GM12878 (cell line): ENCODE measurements at regions not wholly inside any gene's neighbourhood (a gene's known extent, or its start where the extent isn't known, plus 50 kb on each side); places are given as distances from the start of the nearest gene placed in this dataset.

Experiments
- ATAC-seq: fragments of 200-7000 bp; cut with Tn5 transposase; 3 replicates; pipeline ENCODE4 v1.9.1; 2020; ENCODE audit warnings: mild to moderate bottlenecking, moderate library complexity
- BruUV-seq: library from RNA; stranded (reverse); fragments of 400-500 nt; replicated peaks from 2 replicates; lab custom pipeline; 2021; lab: Mats Ljungman, UMichigan
- CTCF ChIA-PET: fragments of 300-600 bp; sonication (Branson Sonifier 250); formaldehyde crosslinking; extraction: SDS; loops from one replicate; lab custom pipeline; 2021; ENCODE audit warnings: inconsistent platforms; lab: Yijun Ruan, JAX
- POLR2A ChIA-PET: fragments of 350-600 bp; formaldehyde crosslinking; extraction: SDS; loops from one replicate; lab custom pipeline; 2021; ENCODE audit warnings: inconsistent platforms; lab: Charles Lee
- RAD21 ChIA-PET: fragments of 300-600 bp; sonication (Branson Sonifier 250); formaldehyde crosslinking; loops from one replicate; lab custom pipeline; 2023; ENCODE audit warnings: antibody characterized with exemption; ENCODE audit not compliant: unreplicated experiment; lab: Charles Lee
- SMC1A ChIA-PET: fragments of 300-600 bp; sonication (Branson Sonifier 250); formaldehyde crosslinking; loops from one replicate; lab custom pipeline; 2023; ENCODE audit not compliant: unreplicated experiment, uncharacterized antibody; lab: Charles Lee
- DNase-seq: peaks from one replicate; pipeline ENCODE4 v3.0.0-alpha.2; 2011; ENCODE audit warnings: low read depth, low spot score
- FAIRE-seq: peaks from 3 replicates; lab custom pipeline; 2011; peaks lifted over from hg19 to GRCh38; lab: Jason Lieb, UNC
- H2AFZ ChIP-seq: 2 replicates; pipeline ENCODE4 v1.6.0; 2011; ENCODE audit warnings: low read depth, low read length, control low read depth; ENCODE audit not compliant: control insufficient read depth
- H3K27ac ChIP-seq: 2 replicates; pipeline ENCODE4 v1.5.1; 2011; ENCODE audit warnings: control low read depth; ENCODE audit not compliant: control insufficient read depth, insufficient read depth
- H3K27me3 ChIP-seq, 2 experiments: replicated peaks in 1 of 2; 2 replicates each; pipeline versions ENCODE4 v1.6.0 to v1.6.1; 2011; ENCODE audit warnings: low read length in 1 of 2; ENCODE audit not compliant: control insufficient read depth in 2 of 2, insufficient read depth in 2 of 2
- H3K36me3 ChIP-seq, 2 experiments: 2 replicates each; pipeline ENCODE4 v1.5.1; 2011; ENCODE audit warnings: low read length in 1 of 2; ENCODE audit not compliant: control insufficient read depth in 2 of 2, insufficient read depth in 2 of 2
- H3K4me1 ChIP-seq: 2 replicates; pipeline ENCODE4 v1.6.1; 2011; ENCODE audit warnings: mild to moderate bottlenecking, low read length, moderate library complexity, mixed read lengths; ENCODE audit not compliant: control insufficient read depth, insufficient read depth
- H3K4me2 ChIP-seq: 2 replicates; pipeline ENCODE4 v1.6.0; 2011; ENCODE audit warnings: control low read depth; ENCODE audit not compliant: control insufficient read depth, insufficient read depth
- H3K4me3 ChIP-seq: fragments of 200-600 bp; sonication (generic); 2 replicates; pipeline ENCODE4 v1.5.1; 2016
- H3K79me2 ChIP-seq: 2 replicates; pipeline ENCODE4 v1.6.0; 2011; ENCODE audit warnings: low read length; ENCODE audit not compliant: control insufficient read depth, insufficient read depth
- H3K9ac ChIP-seq: 2 replicates; pipeline ENCODE4 v1.8.0; 2011; ENCODE audit warnings: low read length, control low read depth, mixed read lengths; ENCODE audit not compliant: control insufficient read depth, insufficient read depth
- H3K9me3 ChIP-seq: replicated peaks from 3 replicates; pipeline ENCODE4 v1.5.1; 2011; ENCODE audit warnings: mild to moderate bottlenecking, low read length; ENCODE audit not compliant: control insufficient read depth, insufficient read depth
- H4K20me1 ChIP-seq: 2 replicates; pipeline ENCODE4 v1.6.0; 2011; ENCODE audit not compliant: control insufficient read depth, insufficient read depth
- CBX5 ChIP-seq: sonication (generic); IDR thresholded peaks from 2 replicates; pipeline ENCODE4 v1.6.1; 2016; ENCODE audit warnings: low read depth, moderate library complexity, mild to moderate bottlenecking, inconsistent platforms
- CEBPB ChIP-seq, 2 experiments: fragments of 150-350 bp in 1 of 2; IDR thresholded peaks; 2 replicates each; pipeline ENCODE4 v1.6.1; 2012 to 2014; ENCODE audit warnings: low read depth in 2 of 2, low read length in 2 of 2, borderline replicate concordance in 1 of 2, inconsistent platforms in 1 of 2
- CREM ChIP-seq: IDR thresholded peaks from 2 replicates; pipeline ENCODE4 v1.6.1; 2014; ENCODE audit warnings: antibody characterized with exemption, low read depth
- HCFC1 ChIP-seq: fragments of 150-350 bp; IDR thresholded peaks from 2 replicates; pipeline ENCODE4 v1.6.1; 2014; ENCODE audit warnings: low read length
- KDM1A ChIP-seq: fragments of 200-600 bp; sonication (generic); IDR thresholded peaks from 2 replicates; pipeline ENCODE4 v1.6.1; 2016; ENCODE audit warnings: borderline replicate concordance
- KLF5 ChIP-seq: fragments of 450-650 bp; IDR thresholded peaks from 2 replicates; pipeline ENCODE4 v1.6.1; 2014; ENCODE audit warnings: mild to moderate bottlenecking; ENCODE audit not compliant: partially characterized antibody
- MAX ChIP-seq: IDR thresholded peaks from 2 replicates; pipeline ENCODE4 v1.6.1; 2012; ENCODE audit warnings: low read depth, low read length, improper control_type of control experiment
- NFIC ChIP-seq: IDR thresholded peaks from 2 replicates; pipeline ENCODE4 v1.6.1; 2012; ENCODE audit warnings: low read depth, mild to moderate bottlenecking, inconsistent platforms, low read length, moderate library complexity
- NKRF ChIP-seq: fragments of 450-650 bp; conservative IDR thresholded peaks from 2 replicates; pipeline ENCODE4 v1.6.1; 2017; ENCODE audit warnings: mild to moderate bottlenecking, moderate library complexity
- NR2C1 ChIP-seq: fragments of 450-650 bp; IDR thresholded peaks from 2 replicates; pipeline ENCODE4 v1.6.1; 2017; ENCODE audit warnings: antibody characterized with exemption, mild to moderate bottlenecking, moderate library complexity
- NR2C2 ChIP-seq: IDR thresholded peaks from 2 replicates; pipeline ENCODE4 v1.6.1; 2011; ENCODE audit warnings: borderline replicate concordance, low read depth; ENCODE audit not compliant: control insufficient read depth, insufficient read length
- PAX8 ChIP-seq: fragments of 450-650 bp; IDR thresholded peaks from 2 replicates; pipeline ENCODE4 v1.6.1; 2017; ENCODE audit warnings: mild to moderate bottlenecking, moderate library complexity
- SUPT20H ChIP-seq: IDR thresholded peaks from 2 replicates; pipeline ENCODE4 v1.6.1; 2011; ENCODE audit warnings: low read depth, mild to moderate bottlenecking, low read length, moderate library complexity, borderline replicate concordance; ENCODE audit not compliant: control insufficient read depth
- ZBTB11 ChIP-seq: fragments of 450-650 bp; formaldehyde crosslinking; IDR thresholded peaks from 2 replicates; pipeline ENCODE4 v1.5.0; 2022; ENCODE audit warnings: mild to moderate bottlenecking, missing genetic modification characterization
- ZNF217 ChIP-seq: fragments of 450-650 bp; IDR thresholded peaks from 2 replicates; pipeline ENCODE4 v1.6.1; 2017; ENCODE audit warnings: antibody characterized with exemption, mild to moderate bottlenecking
- WGBS: methylation state at CpG from one replicate; pipeline ENCODE4 v1.1.6; 2016; ENCODE audit warnings: low lambda C conversion rate; ENCODE audit not compliant: insufficient replicate concordance, insufficient coverage; ENCODE audit errors: missing lambda C conversion rate; 5-methylcytosine and 5-hydroxymethylcytosine counted together
- in situ Hi-C: fragments of 300-500 bp; cut with MboI; formaldehyde crosslinking; loops from 9 replicates; pipeline ENCODE4 v1.14.3; 2018; ENCODE audit warnings: mixed read lengths
- intact Hi-C: fragments of 100-400 bp; cut with micrococcal nuclease; formaldehyde crosslinking; loops from one replicate; pipeline ENCODE4 v1.14.2; 2022; ENCODE audit not compliant: unreplicated experiment
- TF ChIP-seq, protein P1 (sequence below): fragments of 450-650 bp; IDR thresholded peaks from 2 replicates; pipeline ENCODE4 v1.6.1; 2017; ENCODE audit warnings: mild to moderate bottlenecking, low read depth, inconsistent platforms; ENCODE audit not compliant: poor library complexity, severe bottlenecking

DNA sequence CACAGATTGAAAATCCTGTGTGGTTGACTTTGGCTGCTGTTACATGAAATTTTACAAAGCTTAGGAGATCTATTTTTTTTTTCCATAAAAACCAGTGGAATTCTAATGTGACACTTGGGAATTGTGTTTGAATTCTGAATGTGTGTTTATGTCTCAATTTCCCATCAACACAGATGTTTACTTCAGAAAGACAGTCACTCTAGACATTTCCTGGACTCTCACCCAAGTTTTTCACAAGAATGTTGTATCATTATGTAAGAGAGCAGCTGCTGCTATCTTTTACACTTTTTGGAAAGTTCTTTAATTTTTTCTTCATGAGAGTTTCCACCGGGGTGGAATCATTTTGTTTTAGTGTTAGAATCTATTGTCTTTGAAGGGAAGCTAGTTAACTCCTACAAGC, 210.1 kb downstream of the GIPC2 start:
- Histone ChIP-seq H3K9ac (no peak overlapping the region), H4K20me1 (no peaks in the 10 kb centered on the region), H3K79me2 (no peaks in the 10 kb centered on the region), H3K4me1 (no peaks in the 10 kb centered on the region), H3K9me3 (no peaks in the 10 kb centered on the region), H3K27me3 (no peaks in the 10 kb centered on the region), H3K36me3 (no peaks in the 10 kb centered on the region), H3K4me3 (no peak overlapping the region), H3K27ac (no peak overlapping the region), H2AFZ (no peak overlapping the region), H3K4me2 (no peak overlapping the region)
- ATAC-seq: no peak
- in situ Hi-C loops (no loop called here), intact Hi-C loops (no loop called here)
- BruUV-seq: no TSS peak
- no peak for FAIRE-seq
- CTCF ChIA-PET: interaction anchor here (0.8 kb wide), 1 partner anchor 9 kb away, joined by 3 read pairs; no protein-coding TSS in a partner anchor
- 29% methylated on average over 1 of the region's 1 CpG for WGBS
- POLR2A ChIA-PET: no interaction called here
- SMC1A ChIA-PET: no interaction called here
- RAD21 ChIA-PET: no interaction called here
- no peak for DNase-seq
- TF ChIP-seq ZBTB11 (CRISPR knock-in tag): no peak
- no peak for TF ChIP-seq NFIC
- TF ChIP-seq CEBPB (IDR thresholded peaks at IDR 0.05; ENCODE audit: borderline replicate concordance in 1 of 2, low read depth in 2 of 2, low read length in 2 of 2): no peak
- TF ChIP-seq HCFC1: no peak
- no peak for TF ChIP-seq KLF5
- no peak for TF ChIP-seq ZNF217
- no peak for TF ChIP-seq NKRF
- TF ChIP-seq CBX5: no peak
- TF ChIP-seq NR2C1: no peak
- no peak for TF ChIP-seq SUPT20H
- no peak for TF ChIP-seq CREM
- no peak for TF ChIP-seq MAX
- TF ChIP-seq, protein P1, sequence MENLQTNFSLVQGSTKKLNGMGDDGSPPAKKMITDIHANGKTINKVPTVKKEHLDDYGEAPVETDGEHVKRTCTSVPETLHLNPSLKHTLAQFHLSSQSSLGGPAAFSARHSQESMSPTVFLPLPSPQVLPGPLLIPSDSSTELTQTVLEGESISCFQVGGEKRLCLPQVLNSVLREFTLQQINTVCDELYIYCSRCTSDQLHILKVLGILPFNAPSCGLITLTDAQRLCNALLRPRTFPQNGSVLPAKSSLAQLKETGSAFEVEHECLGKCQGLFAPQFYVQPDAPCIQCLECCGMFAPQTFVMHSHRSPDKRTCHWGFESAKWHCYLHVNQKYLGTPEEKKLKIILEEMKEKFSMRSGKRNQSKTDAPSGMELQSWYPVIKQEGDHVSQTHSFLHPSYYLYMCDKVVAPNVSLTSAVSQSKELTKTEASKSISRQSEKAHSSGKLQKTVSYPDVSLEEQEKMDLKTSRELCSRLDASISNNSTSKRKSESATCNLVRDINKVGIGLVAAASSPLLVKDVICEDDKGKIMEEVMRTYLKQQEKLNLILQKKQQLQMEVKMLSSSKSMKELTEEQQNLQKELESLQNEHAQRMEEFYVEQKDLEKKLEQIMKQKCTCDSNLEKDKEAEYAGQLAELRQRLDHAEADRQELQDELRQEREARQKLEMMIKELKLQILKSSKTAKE: no peak
- no peak for TF ChIP-seq NR2C2
- no peak for TF ChIP-seq KDM1A
- TF ChIP-seq PAX8: no peak
